Right lobe of liver (tissue), 6 donors: ENCODE measurements at regions not wholly inside any gene's neighbourhood (a gene's known extent, or its start where the extent isn't known, plus 50 kb on each side); places are given as distances from the start of the nearest gene placed in this dataset.
"Not testable (repeated sequence)": the region's sequence is repeated elsewhere in the genome, so short reads cannot be mapped to it uniquely, and the experiment has no call there.

Source experiments
- ATAC-seq, 4 donors: fragments of 200-7000 bp; cut with Tn5 transposase; one replicate each; pipeline ENCODE4 v1.9.1; 2020; ENCODE audit warnings: mild to moderate bottlenecking in 4 of 4, moderate library complexity in 4 of 4
- DNase-seq, 3 donors: peaks; one replicate each; pipeline ENCODE4 v3.0.0-alpha.2; 2020
- H3K27ac ChIP-seq, 3 donors: fragments of 200-600 bp; one replicate each; pipeline ENCODE4 v1.8.0; 2022
- H3K27me3 ChIP-seq, 2 donors: fragments of 200-600 bp; one replicate each; pipeline ENCODE4 v1.8.0; 2022
- H3K36me3 ChIP-seq, 4 donors: fragments of 200-600 bp; sonication (generic) in 1 of 4; one replicate each; pipeline versions ENCODE4 v1.5.1 to v1.8.0; 2017 to 2022; ENCODE audit warnings: control low read depth in 1 of 4
- H3K4me1 ChIP-seq, 4 donors: fragments of 200-600 bp; sonication (generic) in 1 of 4; one replicate each; pipeline versions ENCODE4 v1.5.1 to v1.8.0; 2017 to 2022; ENCODE audit warnings: control low read depth in 1 of 4
- H3K4me3 ChIP-seq, 3 donors: fragments of 200-600 bp; one replicate each; pipeline ENCODE4 v1.8.0; 2022
- H3K9me3 ChIP-seq, 4 donors: fragments of 200-600 bp; sonication (generic) in 1 of 4; one replicate each; pipeline versions ENCODE4 v1.5.1 to v1.8.0; 2017 to 2022; ENCODE audit warnings: control low read depth in 1 of 4
- CTCF ChIP-seq, 4 donors: fragments of 200-600 bp in 3 of 4; fragments of 450-650 bp in 1 of 4; IDR thresholded peaks; one replicate each; pipeline versions ENCODE4 v1.5.1 to v1.8.0; 2016 to 2022; ENCODE audit warnings: antibody characterized with exemption in 4 of 4, mild to moderate bottlenecking in 2 of 4
- POLR2A ChIP-seq: fragments of 450-650 bp; IDR thresholded peaks from one replicate; pipeline ENCODE4 v1.6.1; 2017; ENCODE audit warnings: antibody characterized with exemption, mild to moderate bottlenecking
- WGBS: methylation state at CpG from one replicate; pipeline ENCODE4 v1.1.6; 2018; ENCODE audit warnings: low coverage, low lambda C conversion rate; ENCODE audit not compliant: insufficient coverage; ENCODE audit errors: missing lambda C conversion rate; 5-methylcytosine and 5-hydroxymethylcytosine counted together
- intact Hi-C, 2 donors: fragments of 100-400 bp; cut with DNase I; formaldehyde crosslinking; loops; one replicate each; pipeline versions ENCODE4 v1.11.2 to v1.14.1; 2022
- donor health status: DM: no; HTN: yes; CAD: no.
- donor health status: DM: no; HTN: no; CAD: no.
- donor health status: DM: no; HTN: no; CAD: no.
- donor health status: DM: no; HTN: yes; CAD: no.
- donor health status: DM: no; HTN: yes; CAD: no.

GRCh38 chr5:93990504-93991070, 249.2 kb upstream of the POU5F2 start:
- Histone ChIP-seq H3K36me3 (no peaks in the 10 kb centered on the region), H3K27ac (no peak overlapping the region), H3K27me3 (no peaks in the 10 kb centered on the region), H3K4me1 (no peaks in the 10 kb centered on the region), H3K4me3 (no peak overlapping the region), H3K9me3 (no peaks in the 10 kb centered on the region)
- DNase-seq: no peak
- TF ChIP-seq POLR2A: no peak
- no peak for ATAC-seq
- intact Hi-C loops: no loop called here
- 55% methylated on average over 2 of the region's 2 CpGs for WGBS

GRCh38 chr5:93985940-93986570, 244.7 kb upstream of the POU5F2 start:
- H3K27ac ChIP-seq, intact Hi-C loops, H3K9me3 ChIP-seq, H3K4me3 ChIP-seq, H3K27me3 ChIP-seq, DNase-seq, H3K4me1 ChIP-seq, ATAC-seq, H3K36me3 ChIP-seq: not testable (repeated sequence)
- 100% methylated on average over 2 of the region's 45 CpGs for WGBS

GRCh38 chr5:93978222-93978621, 236.8 kb upstream of the POU5F2 start:
- DNase-seq (no peak), ATAC-seq (no peak)
- intact Hi-C loops: no loop called here
- Histone ChIP-seq H3K27ac (no peak overlapping the region), H3K36me3 (no peaks in the 10 kb centered on the region), H3K9me3 (peaks cover 0 to 7% (median 0%) of the 10 kb centered on the region in 4 donors), H3K27me3 (no peaks in the 10 kb centered on the region), H3K4me1 (no peaks in the 10 kb centered on the region), H3K4me3 (no peak overlapping the region)
- TF ChIP-seq POLR2A: no peak
- no peak for TF ChIP-seq CTCF (IDR thresholded peaks at IDR 0.05)

GRCh38 chr5:93967923-93968322, 226.5 kb upstream of the POU5F2 start:
- Histone ChIP-seq H3K4me3 (no peak overlapping the region), H3K4me1 (no peaks in the 10 kb centered on the region), H3K27me3 (no peaks in the 10 kb centered on the region), H3K9me3 (no peaks in the 10 kb centered on the region), H3K36me3 (no peaks in the 10 kb centered on the region), H3K27ac (no peak overlapping the region)
- intact Hi-C loops: no loop called here
- ATAC-seq (no peak), DNase-seq (no peak)
- no peak for TF ChIP-seq CTCF (IDR thresholded peaks at IDR 0.05)
- no peak for TF ChIP-seq POLR2A

- Histone ChIP-seq H3K27ac (no peak overlapping the region), H3K36me3 (no peaks in the 10 kb centered on the region), H3K4me3 (no peak overlapping the region), H3K27me3 (no peaks in the 10 kb centered on the region), H3K4me1 (no peaks in the 10 kb centered on the region), H3K9me3 (no peaks in the 10 kb centered on the region)
- intact Hi-C loops: no loop called here
- DNase-seq (no peak), ATAC-seq (no peak)
- TF ChIP-seq CTCF (IDR thresholded peaks at IDR 0.05): no peak
- no peak for TF ChIP-seq POLR2A
- WGBS: 93% methylated on average over 1 of the region's 1 CpG
These were observed 223.0 kb upstream of the POU5F2 start for GRCh38 chr5:93964421-93964820.

GRCh38 chr5:93960042-93960441, 218.6 kb upstream of the POU5F2 start:
- Histone ChIP-seq H3K27me3 (no peaks in the 10 kb centered on the region), H3K9me3 (no peaks in the 10 kb centered on the region), H3K4me3 (no peak overlapping the region), H3K36me3 (no peaks in the 10 kb centered on the region), H3K4me1 (no peaks in the 10 kb centered on the region), H3K27ac (no peak overlapping the region)
- WGBS: 96% methylated on average over 3 of the region's 3 CpGs
- no peak for TF ChIP-seq CTCF (IDR thresholded peaks at IDR 0.05)
- TF ChIP-seq POLR2A: no peak
- DNase-seq: no peak
- ATAC-seq: no peak
- intact Hi-C loops: no loop called here
